A549 (cell line): ENCODE measurements at regions not wholly inside any gene's neighbourhood (a gene's known extent, or its start where the extent isn't known, plus 50 kb on each side); places are given as distances from the start of the nearest gene placed in this dataset.

Experiments
- ATAC-seq, 2 experiments: fragments of 200-7000 bp in 1 of 2; fragments of >200 bp in 1 of 2; cut with Nextera tagmentation in 1 of 2; cut with Tn5 transposase in 1 of 2; 3 replicates each; pipeline versions ENCODE4 v1.8.0 to v1.9.1; 2018 to 2020; ENCODE audit warnings: mild to moderate bottlenecking in 1 of 2, moderate library complexity in 1 of 2
- CTCF ChIA-PET: fragments of 300-600 bp; sonication (Branson Sonifier 250); formaldehyde crosslinking; extraction: SDS; loops from one replicate; lab custom pipeline; 2021; ENCODE audit warnings: antibody characterized with exemption, inconsistent platforms; lab: Yijun Ruan, JAX
- POLR2A ChIA-PET: fragments of 350-600 bp; formaldehyde crosslinking; extraction: SDS; loops from one replicate; lab custom pipeline; 2021; ENCODE audit warnings: antibody characterized with exemption, inconsistent platforms; lab: Yijun Ruan, JAX
- DNase-seq, 2 experiments: peaks; one replicate each; pipeline versions ENCODE4 v3.0.0 to v3.0.0-alpha.2; 2011 to 2016; ENCODE audit warnings: low read depth in 1 of 2, low spot score in 1 of 2
- FAIRE-seq: peaks from 2 replicates; lab custom pipeline; 2011; peaks lifted over from hg19 to GRCh38; lab: Jason Lieb, UNC
- H3K27ac ChIP-seq, 2 experiments: fragments of >200 bp; sonication (Bioruptor Twin); formaldehyde crosslinking; 3 replicates each; pipeline ENCODE4 v1.5.1; 2016 to 2017
- H3K4me1 ChIP-seq: fragments of >200 bp; sonication (Bioruptor Twin); formaldehyde crosslinking; 3 replicates; pipeline ENCODE4 v1.6.1; 2016
- H3K4me2 ChIP-seq: fragments of >200 bp; sonication (Bioruptor Twin); formaldehyde crosslinking; 3 replicates; pipeline ENCODE4 v1.6.1; 2016
- H3K4me3 ChIP-seq: fragments of >200 bp; sonication (Bioruptor Twin); formaldehyde crosslinking; 3 replicates; pipeline ENCODE4 v1.5.1; 2016
- H3K9me3 ChIP-seq: fragments of >200 bp; sonication (Bioruptor Twin); formaldehyde crosslinking; 3 replicates; pipeline ENCODE4 v1.6.1; 2016
- CBX2 ChIP-seq: fragments of 200-600 bp; sonication (generic); IDR thresholded peaks from 2 replicates; pipeline ENCODE4 v1.6.1; 2016; ENCODE audit warnings: low read depth, mild to moderate bottlenecking, borderline replicate concordance
- CBX8 ChIP-seq: fragments of 200-600 bp; sonication (generic); IDR thresholded peaks from 2 replicates; pipeline ENCODE4 v1.6.1; 2016
- EHF ChIP-seq: fragments of 250-450 bp; sonication (Bioruptor Pico); IDR thresholded peaks from 2 replicates; pipeline ENCODE4 v1.5.0; 2020; ENCODE audit warnings: mild to moderate bottlenecking
- EHMT2 ChIP-seq: fragments of 200-600 bp; sonication (generic); IDR thresholded peaks from 2 replicates; pipeline ENCODE4 v1.6.1; 2016; ENCODE audit warnings: antibody characterized with exemption, low read depth, mild to moderate bottlenecking, moderate library complexity
- GATA3 ChIP-seq: IDR thresholded peaks from 2 replicates; pipeline ENCODE4 v1.6.1; 2012; ENCODE audit warnings: borderline replicate concordance
- HES2 ChIP-seq: fragments of >200 bp; sonication (Bioruptor Twin); formaldehyde crosslinking; IDR thresholded peaks from 2 replicates; pipeline ENCODE4 v1.6.1; 2016
- HMGXB4 ChIP-seq: fragments of 250-450 bp; sonication (Bioruptor Pico); IDR thresholded peaks from 2 replicates; pipeline ENCODE4 v1.5.0; 2021; ENCODE audit warnings: mild to moderate bottlenecking, moderate library complexity, borderline replicate concordance
- MAFK ChIP-seq: fragments of 450-650 bp; IDR thresholded peaks from 2 replicates; pipeline ENCODE4 v1.6.1; 2014; ENCODE audit not compliant: partially characterized antibody
- MAZ ChIP-seq: fragments of 150-350 bp; IDR thresholded peaks from 2 replicates; pipeline ENCODE4 v1.6.1; 2014; ENCODE audit warnings: antibody characterized with exemption, low read depth, low read length, borderline replicate concordance
- MYC ChIP-seq: IDR thresholded peaks from 2 replicates; pipeline ENCODE4 v1.6.1; 2012; ENCODE audit warnings: mild to moderate bottlenecking, inconsistent platforms, low read length, improper control_type of control experiment, borderline replicate concordance
- NPAS2 ChIP-seq: fragments of 250-450 bp; sonication (Bioruptor Pico); IDR thresholded peaks from 2 replicates; pipeline ENCODE4 v1.8.0; 2022; ENCODE audit warnings: mild to moderate bottlenecking, moderate library complexity, borderline replicate concordance
- NR3C1 ChIP-seq: fragments of >200 bp; sonication (Bioruptor Twin); formaldehyde crosslinking; IDR thresholded peaks from 3 replicates; pipeline ENCODE4 v1.6.1; 2017
- PHF8 ChIP-seq: fragments of 200-600 bp; sonication (generic); IDR thresholded peaks from 2 replicates; pipeline ENCODE4 v1.6.1; 2016; ENCODE audit warnings: low read depth, mild to moderate bottlenecking, antibody characterized with exemption, moderate library complexity, borderline replicate concordance
- REST ChIP-seq: fragments of 200-600 bp; sonication (generic); IDR thresholded peaks from 2 replicates; pipeline ENCODE4 v1.6.1; 2016; ENCODE audit warnings: antibody characterized with exemption, mild to moderate bottlenecking, moderate library complexity
- RFX5 ChIP-seq: fragments of 450-650 bp; IDR thresholded peaks from 2 replicates; pipeline ENCODE4 v1.7.1; 2014; ENCODE audit warnings: antibody characterized with exemption, mild to moderate bottlenecking, moderate library complexity
- RNF2 ChIP-seq: fragments of 200-600 bp; sonication (generic); IDR thresholded peaks from 2 replicates; pipeline ENCODE4 v1.6.1; 2016; ENCODE audit warnings: low read depth, mild to moderate bottlenecking, antibody characterized with exemption, moderate library complexity, borderline replicate concordance
- SREBF2 ChIP-seq: fragments of 450-650 bp; IDR thresholded peaks from 2 replicates; pipeline ENCODE4 v1.6.1; 2014; ENCODE audit warnings: mild to moderate bottlenecking, moderate library complexity
- ZSCAN20 ChIP-seq: fragments of 250-450 bp; sonication (Bioruptor Pico); IDR thresholded peaks from 2 replicates; pipeline ENCODE4 v1.8.0; 2022; ENCODE audit warnings: mild to moderate bottlenecking, moderate library complexity
- WGBS: methylation state at CpG from one replicate; pipeline ENCODE4 v1.1.6; 2017; ENCODE audit errors: missing lambda C conversion rate; 5-methylcytosine and 5-hydroxymethylcytosine counted together
- TF ChIP-seq, protein P1 (sequence below): fragments of >200 bp; sonication (Bioruptor Twin); formaldehyde crosslinking; IDR thresholded peaks from 3 replicates; pipeline ENCODE4 v1.6.1; 2016
- TF ChIP-seq, protein P2 (sequence below): fragments of 450-650 bp; IDR thresholded peaks from 2 replicates; pipeline ENCODE4 v1.6.1; 2014; ENCODE audit warnings: antibody characterized with exemption

DNA sequence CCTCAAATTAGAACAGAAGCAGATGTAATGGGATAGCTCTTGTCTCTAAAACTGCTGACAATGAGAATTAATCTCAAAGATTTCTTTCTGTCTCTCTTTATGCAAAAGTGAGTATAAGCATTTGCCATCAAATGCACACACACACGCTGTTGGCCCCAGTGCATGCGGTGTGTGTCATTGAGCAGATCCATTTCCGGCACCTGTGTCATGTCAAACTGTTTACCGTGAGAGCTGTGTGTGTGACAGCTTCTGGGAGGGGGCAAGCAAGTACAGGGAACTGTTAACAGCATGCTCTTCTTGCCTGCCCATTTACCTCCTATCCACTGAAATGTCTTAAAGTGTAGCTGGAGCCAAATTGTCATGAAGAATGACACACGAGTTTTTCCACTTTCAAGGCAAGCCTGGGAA lies 297.9 kb upstream of the FAT4 start:
- ChIA-PET POLR2A (no interaction called here), CTCF (no interaction called here)
- TF ChIP-seq MYC (no peak), CBX8 (no peak), MAFK (peak; percentile 61), MAZ (no peak)
- TF ChIP-seq, protein P1, sequence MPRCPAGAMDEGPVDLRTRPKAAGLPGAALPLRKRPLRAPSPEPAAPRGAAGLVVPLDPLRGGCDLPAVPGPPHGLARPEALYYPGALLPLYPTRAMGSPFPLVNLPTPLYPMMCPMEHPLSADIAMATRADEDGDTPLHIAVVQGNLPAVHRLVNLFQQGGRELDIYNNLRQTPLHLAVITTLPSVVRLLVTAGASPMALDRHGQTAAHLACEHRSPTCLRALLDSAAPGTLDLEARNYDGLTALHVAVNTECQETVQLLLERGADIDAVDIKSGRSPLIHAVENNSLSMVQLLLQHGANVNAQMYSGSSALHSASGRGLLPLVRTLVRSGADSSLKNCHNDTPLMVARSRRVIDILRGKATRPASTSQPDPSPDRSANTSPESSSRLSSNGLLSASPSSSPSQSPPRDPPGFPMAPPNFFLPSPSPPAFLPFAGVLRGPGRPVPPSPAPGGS, result no peak
- TF ChIP-seq, all 56 proteins: peak for 1
- no peak for DNase-seq
- WGBS, result 60% methylated on average over 5 of the region's 5 CpGs
- no peak for FAIRE-seq
- no peak overlapping the region for H3K4me2 ChIP-seq
- ATAC-seq, result no peak
- H3K9me3 ChIP-seq, result no peaks in the 10 kb centered on the region
- no peak overlapping the region for H3K4me3 ChIP-seq
- H3K4me1 ChIP-seq, result no peaks in the 10 kb centered on the region
- no peak overlapping the region for H3K27ac ChIP-seq

- 36% methylated on average over 1 of the region's 1 CpG for WGBS
- ChIA-PET POLR2A (no interaction called here), CTCF (no interaction called here)
- H3K9me3 ChIP-seq, result no peaks in the 10 kb centered on the region
- ATAC-seq, result no peak
- no peak overlapping the region for H3K4me3 ChIP-seq
- no peak overlapping the region for H3K27ac ChIP-seq
- H3K4me2 ChIP-seq, result no peak overlapping the region
- FAIRE-seq, result no peak
- DNase-seq, result peak in 1 of 2 experiments; percentile 2
- no peaks in the 10 kb centered on the region for H3K4me1 ChIP-seq
- TF ChIP-seq PHF8 (no peak), EHF (no peak), EHMT2 (no peak), RFX5 (no peak), NR3C1 (no peak), SREBF2 (no peak), RNF2 (no peak), HMGXB4 (CRISPR knock-in tag) (no peak), HES2 (no peak), GATA3 (no peak), NPAS2 (no peak), REST (no peak), ZSCAN20 (CRISPR knock-in tag) (no peak), CBX2 (no peak)
- TF ChIP-seq, protein P2, sequence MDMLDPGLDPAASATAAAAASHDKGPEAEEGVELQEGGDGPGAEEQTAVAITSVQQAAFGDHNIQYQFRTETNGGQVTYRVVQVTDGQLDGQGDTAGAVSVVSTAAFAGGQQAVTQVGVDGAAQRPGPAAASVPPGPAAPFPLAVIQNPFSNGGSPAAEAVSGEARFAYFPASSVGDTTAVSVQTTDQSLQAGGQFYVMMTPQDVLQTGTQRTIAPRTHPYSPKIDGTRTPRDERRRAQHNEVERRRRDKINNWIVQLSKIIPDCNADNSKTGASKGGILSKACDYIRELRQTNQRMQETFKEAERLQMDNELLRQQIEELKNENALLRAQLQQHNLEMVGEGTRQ, result no peak
- TF ChIP-seq, all 56 proteins: peak for 0
Measured at GRCh38 chr4:125013891-125014290, 300.9 kb upstream of the FAT4 start.
